Gastroesophageal sphincter (tissue), 4 donors: ENCODE measurements at regions not wholly inside any gene's neighbourhood (a gene's known extent, or its start where the extent isn't known, plus 50 kb on each side); places are given as distances from the start of the nearest gene placed in this dataset.

Experiments
- ATAC-seq: fragments of 150-250 bp; one replicate; pipeline ENCODE4 v1.9.1; 2016; ENCODE audit warnings: mild to moderate bottlenecking, moderate library complexity
- H3K27ac ChIP-seq, 4 donors: fragments of 200-600 bp; sonication (generic) in 3 of 4; 1 replicate in 3 of 4; 2 replicates in 1 of 4; pipeline ENCODE4 v1.5.1; 2016 to 2019
- H3K27me3 ChIP-seq: fragments of 200-600 bp; sonication (generic); one replicate; pipeline ENCODE4 v1.5.1; 2019
- H3K36me3 ChIP-seq, 2 donors: fragments of 200-600 bp; sonication (generic); one replicate each; pipeline ENCODE4 v1.5.1; 2019; ENCODE audit warnings: control low read depth in 1 of 2
- H3K4me1 ChIP-seq, 3 donors: fragments of 200-600 bp; sonication (generic); 1 replicate in 2 of 3; 2 replicates in 1 of 3; pipeline ENCODE4 v1.5.1; 2016 to 2019; ENCODE audit warnings: control low read depth in 2 of 3
- H3K4me3 ChIP-seq, 2 donors: fragments of 200-600 bp; sonication (generic); one replicate each; pipeline ENCODE4 v1.5.1; 2019; ENCODE audit warnings: mild to moderate bottlenecking in 1 of 2, moderate library complexity in 1 of 2
- H3K9me3 ChIP-seq, 3 donors: fragments of 200-600 bp; sonication (generic); one replicate each; pipeline ENCODE4 v1.5.1; 2017 to 2019; ENCODE audit warnings: control low read depth in 2 of 3
- CTCF ChIP-seq, 4 experiments: fragments of 200-600 bp in 2 of 4; fragments of 450-650 bp in 2 of 4; sonication (generic) in 1 of 4; IDR thresholded peaks; one replicate each; pipeline ENCODE4 v1.5.1; 2017 to 2019; ENCODE audit warnings: antibody characterized with exemption in 4 of 4, mild to moderate bottlenecking in 2 of 4, moderate library complexity in 2 of 4
- EP300 ChIP-seq: sonication (generic); formaldehyde crosslinking; IDR thresholded peaks from one replicate; pipeline ENCODE4 v1.6.1; 2017; ENCODE audit warnings: antibody characterized with exemption, mild to moderate bottlenecking
- POLR2A ChIP-seq, 2 donors: fragments of 450-650 bp; IDR thresholded peaks; one replicate each; pipeline ENCODE4 v1.6.1; 2017; ENCODE audit warnings: antibody characterized with exemption in 2 of 2, mild to moderate bottlenecking in 2 of 2, moderate library complexity in 1 of 2
- POLR2AphosphoS5 ChIP-seq: sonication (generic); formaldehyde crosslinking; IDR thresholded peaks from one replicate; pipeline ENCODE4 v1.6.1; 2017; ENCODE audit warnings: antibody characterized with exemption
- WGBS, 2 donors: methylation state at CpG; one replicate each; pipeline ENCODE4 v1.1.5; 2018; ENCODE audit warnings: low coverage in 1 of 2; 5-methylcytosine and 5-hydroxymethylcytosine counted together

- Histone ChIP-seq H3K4me1 (no peaks in the 10 kb centered on the region), H3K4me3 (no peak overlapping the region), H3K36me3 (no peaks in the 10 kb centered on the region), H3K27me3 (no peaks in the 10 kb centered on the region), H3K9me3 (no peaks in the 10 kb centered on the region), H3K27ac (no peak overlapping the region)
- no peak for ATAC-seq
- WGBS, 2 donors = 50 to 57% methylated on average over 1 of the region's 1 CpG
- TF ChIP-seq CTCF (IDR thresholded peaks at IDR 0.05) (no peak), POLR2AphosphoS5 (no peak), EP300 (no peak), POLR2A (IDR thresholded peaks at IDR 0.05) (no peak)
Observed at GRCh38 chr18:40532046-40532445, 1423.0 kb upstream of the PIK3C3 start.

- no peak for ATAC-seq
- no peak overlapping the region for H3K4me3 ChIP-seq
- WGBS, 2 donors = 65 to 83% methylated on average over 2 of the region's 2 CpGs
- H3K27ac ChIP-seq = no peak overlapping the region
- no peaks in the 10 kb centered on the region for H3K4me1 ChIP-seq
- TF ChIP-seq POLR2A (IDR thresholded peaks at IDR 0.05) = no peak
- no peak for TF ChIP-seq EP300
- no peaks in the 10 kb centered on the region for H3K36me3 ChIP-seq
- no peaks in the 10 kb centered on the region for H3K9me3 ChIP-seq
- H3K27me3 ChIP-seq = no peaks in the 10 kb centered on the region
Observed at GRCh38 chr18:40531051-40531450, 1424.0 kb upstream of the PIK3C3 start.

GRCh38 chr18:40529478-40529877 lies 1425.6 kb upstream of the PIK3C3 start:
- 27 to 36% methylated on average over 1 of the region's 1 CpG for WGBS, 2 donors
- Histone ChIP-seq H3K27ac (no peak overlapping the region), H3K4me3 (no peak overlapping the region), H3K27me3 (no peaks in the 10 kb centered on the region), H3K4me1 (no peaks in the 10 kb centered on the region), H3K9me3 (no peaks in the 10 kb centered on the region), H3K36me3 (no peaks in the 10 kb centered on the region)
- no peak for ATAC-seq
- TF ChIP-seq EP300 (no peak), POLR2A (IDR thresholded peaks at IDR 0.05) (no peak), POLR2AphosphoS5 (no peak), CTCF (IDR thresholded peaks at IDR 0.05) (no peak)

GRCh38 chr18:40524881-40525280 lies 1430.2 kb upstream of the PIK3C3 start:
- Histone ChIP-seq H3K27me3 (no peaks in the 10 kb centered on the region), H3K27ac (no peak overlapping the region), H3K4me3 (no peak overlapping the region), H3K36me3 (no peaks in the 10 kb centered on the region), H3K9me3 (no peaks in the 10 kb centered on the region), H3K4me1 (no peaks in the 10 kb centered on the region)
- no peak for ATAC-seq
- TF ChIP-seq EP300 = no peak
- no peak for TF ChIP-seq POLR2A (IDR thresholded peaks at IDR 0.05)
- TF ChIP-seq POLR2AphosphoS5 = no peak
- TF ChIP-seq CTCF (IDR thresholded peaks at IDR 0.05) = no peak
- 45 to 75% methylated on average over 1 of the region's 1 CpG for WGBS, 2 donors

GRCh38 chr18:40523287-40523686 lies 1431.7 kb upstream of the PIK3C3 start:
- 63 to 80% methylated on average over 1 of the region's 1 CpG for WGBS, 2 donors
- no peak for ATAC-seq
- Histone ChIP-seq H3K27me3 (no peaks in the 10 kb centered on the region), H3K36me3 (no peaks in the 10 kb centered on the region), H3K4me3 (no peak overlapping the region), H3K27ac (no peak overlapping the region), H3K9me3 (no peaks in the 10 kb centered on the region), H3K4me1 (no peaks in the 10 kb centered on the region)
- TF ChIP-seq CTCF (IDR thresholded peaks at IDR 0.05) = no peak
- TF ChIP-seq EP300 = no peak
- no peak for TF ChIP-seq POLR2AphosphoS5
- no peak for TF ChIP-seq POLR2A (IDR thresholded peaks at IDR 0.05)

GRCh38 chr18:40501026-40501425 lies 1454.0 kb upstream of the PIK3C3 start:
- TF ChIP-seq EP300 = no peak
- Histone ChIP-seq H3K27me3 (no peaks in the 10 kb centered on the region), H3K4me3 (no peak overlapping the region), H3K27ac (no peak overlapping the region), H3K4me1 (no peaks in the 10 kb centered on the region), H3K36me3 (no peaks in the 10 kb centered on the region), H3K9me3 (no peaks in the 10 kb centered on the region)
- 25 to 41% methylated on average over 1 of the region's 1 CpG for WGBS, 2 donors
- ATAC-seq = no peak
